ENCODE measurements at regions not wholly inside any gene's neighbourhood (a gene's known extent, or its start where the extent isn't known, plus 50 kb on each side); places are given as distances from the start of the nearest gene placed in this dataset.

- Mint-ChIP-seq H3K27ac (no peak overlapping the region), H3K27me3 (no peaks in the 10 kb centered on the region), H3K4me1 (no peaks in the 10 kb centered on the region), H3K9me3 (peaks cover 3% of the 10 kb centered on the region), H3K36me3 (no peaks in the 10 kb centered on the region), H3K4me3 (no peak overlapping the region)
- DNase-seq (ENCODE audit: low spot score in 2 of 2) (no peak), ATAC-seq (ENCODE audit: low read depth) (no peak)
Observed at GRCh38 chr7:85407391-85407790, 220.5 kb upstream of the SEMA3D start.

DNA sequence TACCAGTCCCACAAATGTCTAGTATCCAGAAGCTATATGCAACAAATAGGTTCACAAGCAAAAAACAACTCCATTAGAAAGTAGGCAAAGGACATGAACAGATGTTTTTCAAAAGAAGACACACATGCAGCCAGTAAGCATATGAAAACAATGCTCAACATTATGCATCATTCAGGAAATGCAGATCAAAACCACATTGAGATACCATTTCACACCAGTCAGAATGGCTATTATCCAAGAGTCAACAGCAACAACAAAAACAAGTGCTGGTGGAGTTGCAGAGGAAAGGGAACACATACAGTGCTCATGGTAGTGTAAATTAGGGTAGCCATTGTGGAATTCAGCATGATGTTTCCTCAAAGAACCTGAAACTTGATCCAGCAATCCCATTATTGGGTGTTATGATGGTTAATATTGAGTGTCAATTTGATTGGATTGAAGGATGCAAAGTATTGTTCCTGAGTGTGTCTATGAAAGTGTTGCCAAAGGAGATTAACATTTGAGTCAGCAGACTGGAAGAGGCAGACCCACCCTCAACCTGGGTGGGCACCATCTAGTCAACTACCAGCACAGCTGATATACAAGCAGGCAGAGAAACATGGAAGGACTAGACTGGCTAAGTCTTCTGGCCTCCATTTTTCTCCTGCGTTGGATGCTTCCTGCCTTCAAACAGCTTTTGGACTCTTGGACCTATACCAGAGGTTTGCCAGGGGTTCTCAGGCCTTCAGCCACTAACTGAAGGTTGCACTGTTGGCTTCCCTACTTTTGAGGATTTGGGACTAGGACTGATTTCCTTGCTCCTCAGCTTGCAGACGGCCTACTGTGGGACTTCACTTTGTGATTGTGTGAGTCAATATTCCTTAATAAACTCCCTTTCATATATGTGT, 218.4 kb upstream of the SEMA3D start:
- no peaks in the 10 kb centered on the region for H3K9me3 Mint-ChIP-seq
- H3K27ac Mint-ChIP-seq, result no peak overlapping the region

DNA sequence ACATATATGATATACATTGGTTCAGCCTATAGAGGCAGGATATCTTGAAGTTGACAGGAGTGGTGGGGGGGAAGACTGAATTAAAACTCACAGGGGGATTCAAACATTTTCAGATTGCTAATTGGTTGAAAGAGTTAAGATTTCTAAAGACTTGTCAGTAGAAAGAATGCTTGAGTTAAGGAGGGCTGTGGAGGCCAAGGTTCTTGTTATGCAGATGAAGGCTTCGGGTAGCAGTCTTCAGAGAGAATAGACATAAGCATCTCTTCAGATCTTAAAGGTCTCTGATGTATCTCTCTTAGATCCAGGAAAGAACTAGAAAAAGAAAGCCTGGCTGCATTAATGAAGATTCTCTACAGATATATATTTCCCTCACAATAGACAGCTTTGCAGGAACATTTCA, 209.8 kb upstream of the SEMA3D start:
- Mint-ChIP-seq H3K4me1 (no peaks in the 10 kb centered on the region), H3K27me3 (no peaks in the 10 kb centered on the region), H3K4me3 (no peak overlapping the region), H3K27ac (no peak overlapping the region), H3K9me3 (no peaks in the 10 kb centered on the region), H3K36me3 (no peaks in the 10 kb centered on the region)
- DNase-seq (ENCODE audit: low spot score in 2 of 2) (no peak), ATAC-seq (ENCODE audit: low read depth) (no peak)

More for the DNA sequence above, 218.4 kb upstream of the SEMA3D start:
- no peaks in the 10 kb centered on the region for H3K36me3 Mint-ChIP-seq
- DNase-seq (ENCODE audit: low spot score in 2 of 2) (no peak), ATAC-seq (ENCODE audit: low read depth) (no peak)
- no peaks in the 10 kb centered on the region for H3K27me3 Mint-ChIP-seq
- H3K4me1 Mint-ChIP-seq, result no peaks in the 10 kb centered on the region
- H3K4me3 Mint-ChIP-seq, result no peak overlapping the region

DNA sequence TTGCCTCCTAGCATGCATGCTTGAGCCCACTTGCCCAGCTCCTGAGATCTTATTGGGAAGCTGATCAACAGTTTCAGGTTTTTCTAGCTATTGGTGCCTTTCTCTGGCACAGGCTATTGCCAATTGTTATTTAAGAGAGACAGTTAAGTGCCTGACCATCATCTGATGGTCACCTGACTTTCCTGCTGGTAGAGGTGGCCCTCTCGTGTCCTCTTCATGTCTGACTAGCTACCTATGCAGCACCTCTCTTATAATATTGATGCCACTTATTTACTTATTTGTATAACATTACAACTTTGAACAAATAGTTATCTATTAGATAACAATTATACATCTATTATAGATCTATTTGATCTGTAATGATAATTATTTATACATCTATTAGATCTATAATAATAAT, 205.9 kb upstream of the SEMA3D start:
- ATAC-seq (ENCODE audit: low read depth) (no peak), DNase-seq (ENCODE audit: low spot score in 2 of 2) (no peak)
- Mint-ChIP-seq H3K36me3 (no peaks in the 10 kb centered on the region), H3K27ac (no peak overlapping the region), H3K27me3 (no peaks in the 10 kb centered on the region), H3K4me3 (no peak overlapping the region), H3K9me3 (no peaks in the 10 kb centered on the region), H3K4me1 (no peaks in the 10 kb centered on the region)

DNA sequence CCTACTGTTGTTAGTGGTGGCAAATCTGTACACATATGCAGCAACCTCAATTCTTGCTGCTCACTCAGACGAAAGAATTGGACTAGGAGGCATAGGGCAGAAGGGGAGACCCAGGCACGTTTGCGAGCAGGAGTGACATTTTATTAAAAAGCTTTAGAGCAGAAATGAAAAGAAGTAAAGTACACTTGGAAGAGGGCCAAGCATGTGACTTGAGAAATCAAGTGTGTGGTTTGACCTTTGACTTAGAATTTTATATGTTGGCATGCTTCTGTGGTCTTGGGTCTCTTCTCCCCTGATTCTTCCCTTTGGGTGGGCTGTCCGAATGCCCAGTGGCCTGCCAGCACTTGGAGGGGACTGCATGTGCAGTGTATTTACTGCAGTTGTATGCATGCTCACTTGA, 205.5 kb upstream of the SEMA3D start:
- Mint-ChIP-seq H3K27ac (no peak overlapping the region), H3K36me3 (no peaks in the 10 kb centered on the region), H3K4me1 (no peaks in the 10 kb centered on the region), H3K4me3 (no peak overlapping the region), H3K9me3 (no peaks in the 10 kb centered on the region), H3K27me3 (no peaks in the 10 kb centered on the region)
- no peak for ATAC-seq (ENCODE audit: low read depth)
- DNase-seq (ENCODE audit: low spot score in 2 of 2), result no peak

DNA sequence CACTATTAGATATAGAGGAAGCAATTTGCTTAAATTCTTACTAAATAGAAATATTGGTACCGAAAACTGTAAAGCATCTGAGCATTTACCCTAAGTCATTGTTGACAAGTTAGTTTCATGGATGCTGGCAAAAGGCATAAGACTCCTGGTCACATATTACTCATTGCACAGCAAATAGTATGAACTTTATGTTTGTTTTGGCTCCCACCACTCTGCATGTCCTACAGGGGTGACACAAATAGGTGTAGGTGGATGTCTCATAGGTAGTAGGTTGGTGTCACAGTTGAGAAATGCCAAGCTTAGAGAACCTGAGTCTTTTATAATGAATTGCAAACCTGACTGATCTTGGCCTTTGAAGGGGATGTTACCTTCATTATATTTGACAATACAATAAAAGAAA, 199.6 kb upstream of the SEMA3D start:
- Mint-ChIP-seq H3K27me3 (no peaks in the 10 kb centered on the region), H3K9me3 (no peaks in the 10 kb centered on the region), H3K4me3 (no peak overlapping the region), H3K4me1 (no peaks in the 10 kb centered on the region), H3K36me3 (no peaks in the 10 kb centered on the region), H3K27ac (no peak overlapping the region)
- DNase-seq (ENCODE audit: low spot score in 2 of 2) (no peak), ATAC-seq (ENCODE audit: low read depth) (no peak)

GRCh38 chr7:85384392-85384791, 197.5 kb upstream of the SEMA3D start:
- Mint-ChIP-seq H3K27me3 (no peaks in the 10 kb centered on the region), H3K4me3 (no peak overlapping the region), H3K36me3 (no peaks in the 10 kb centered on the region), H3K9me3 (no peaks in the 10 kb centered on the region), H3K27ac (no peak overlapping the region), H3K4me1 (no peaks in the 10 kb centered on the region)
- DNase-seq (ENCODE audit: low spot score in 2 of 2) (no peak), ATAC-seq (ENCODE audit: low read depth) (no peak)

- ATAC-seq (ENCODE audit: low read depth), result no peak
- H3K4me3 Mint-ChIP-seq, result no peak overlapping the region
- no peaks in the 10 kb centered on the region for H3K9me3 Mint-ChIP-seq
- no peaks in the 10 kb centered on the region for H3K4me1 Mint-ChIP-seq
- H3K27ac Mint-ChIP-seq, result no peak overlapping the region
- DNase-seq (ENCODE audit: low spot score in 2 of 2), result no peak
- H3K27me3 Mint-ChIP-seq, result no peaks in the 10 kb centered on the region
- H3K36me3 Mint-ChIP-seq, result no peaks in the 10 kb centered on the region
Observed at GRCh38 chr7:85381212-85381611, 194.4 kb upstream of the SEMA3D start.

- no peak for ATAC-seq (ENCODE audit: low read depth)
- no peaks in the 10 kb centered on the region for H3K9me3 Mint-ChIP-seq
- no peak for DNase-seq (ENCODE audit: low spot score in 2 of 2)
- no peak overlapping the region for H3K27ac Mint-ChIP-seq
- no peaks in the 10 kb centered on the region for H3K27me3 Mint-ChIP-seq
- H3K4me1 Mint-ChIP-seq, result no peaks in the 10 kb centered on the region
- no peak overlapping the region for H3K4me3 Mint-ChIP-seq
- H3K36me3 Mint-ChIP-seq, result no peaks in the 10 kb centered on the region
Observed at GRCh38 chr7:85376589-85376988, 189.7 kb upstream of the SEMA3D start.

- ATAC-seq (ENCODE audit: low read depth) (no peak), DNase-seq (ENCODE audit: low spot score in 2 of 2) (no peak)
- Mint-ChIP-seq H3K27me3 (no peaks in the 10 kb centered on the region), H3K4me3 (no peak overlapping the region), H3K27ac (no peak overlapping the region), H3K9me3 (peaks cover 1% of the 10 kb centered on the region), H3K36me3 (no peaks in the 10 kb centered on the region), H3K4me1 (no peaks in the 10 kb centered on the region)
Observed at GRCh38 chr7:85356916-85357315, 170.1 kb upstream of the SEMA3D start.

- Mint-ChIP-seq H3K27me3 (no peaks in the 10 kb centered on the region), H3K36me3 (no peaks in the 10 kb centered on the region), H3K4me1 (no peaks in the 10 kb centered on the region), H3K27ac (no peak overlapping the region), H3K4me3 (no peak overlapping the region), H3K9me3 (no peaks in the 10 kb centered on the region)
- DNase-seq (ENCODE audit: low spot score in 2 of 2) (no peak), ATAC-seq (ENCODE audit: low read depth) (no peak)
Observed at GRCh38 chr7:85343484-85343883, 156.6 kb upstream of the SEMA3D start.

GRCh38 chr7:85342781-85343180, 155.9 kb upstream of the SEMA3D start:
- no peaks in the 10 kb centered on the region for H3K9me3 Mint-ChIP-seq
- H3K27ac Mint-ChIP-seq, result no peak overlapping the region
- no peaks in the 10 kb centered on the region for H3K4me1 Mint-ChIP-seq
- DNase-seq (ENCODE audit: low spot score in 2 of 2) (no peak), ATAC-seq (ENCODE audit: low read depth) (no peak)
- H3K4me3 Mint-ChIP-seq, result no peak overlapping the region
- no peaks in the 10 kb centered on the region for H3K36me3 Mint-ChIP-seq
- H3K27me3 Mint-ChIP-seq, result no peaks in the 10 kb centered on the region

GRCh38 chr7:85341973-85342372, 155.1 kb upstream of the SEMA3D start:
- Mint-ChIP-seq H3K9me3 (no peaks in the 10 kb centered on the region), H3K27ac (no peak overlapping the region), H3K27me3 (no peaks in the 10 kb centered on the region), H3K4me1 (no peaks in the 10 kb centered on the region), H3K4me3 (no peak overlapping the region), H3K36me3 (no peaks in the 10 kb centered on the region)
- no peak for DNase-seq (ENCODE audit: low spot score in 2 of 2)
- no peak for ATAC-seq (ENCODE audit: low read depth)

GRCh38 chr7:85341121-85341520, 154.3 kb upstream of the SEMA3D start:
- no peaks in the 10 kb centered on the region for H3K36me3 Mint-ChIP-seq
- no peaks in the 10 kb centered on the region for H3K27me3 Mint-ChIP-seq
- no peak for ATAC-seq (ENCODE audit: low read depth)
- no peaks in the 10 kb centered on the region for H3K4me1 Mint-ChIP-seq
- no peak overlapping the region for H3K27ac Mint-ChIP-seq
- DNase-seq (ENCODE audit: low spot score in 2 of 2), result no peak
- no peaks in the 10 kb centered on the region for H3K9me3 Mint-ChIP-seq
- no peak overlapping the region for H3K4me3 Mint-ChIP-seq

DNA sequence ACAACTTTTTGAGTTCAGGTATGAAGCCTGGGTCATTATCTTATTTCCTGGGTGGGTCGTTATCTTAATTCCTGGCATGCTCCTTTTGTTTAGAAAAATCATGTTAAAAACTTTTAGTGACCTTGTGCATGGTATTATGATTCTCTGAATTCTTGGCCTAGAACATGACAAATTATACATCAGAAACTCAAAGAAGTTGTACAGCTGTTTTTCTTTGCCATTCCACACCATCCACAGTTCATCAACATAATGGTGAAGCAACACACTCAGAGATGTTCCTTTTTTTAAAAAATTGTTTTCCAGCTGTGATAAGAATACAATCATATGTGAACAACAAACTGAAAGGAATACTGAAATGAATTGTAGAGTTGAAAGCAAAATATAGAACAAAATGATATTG, 149.2 kb upstream of the SEMA3D start:
- Mint-ChIP-seq H3K27ac (no peak overlapping the region), H3K36me3 (no peaks in the 10 kb centered on the region), H3K27me3 (no peaks in the 10 kb centered on the region), H3K4me1 (no peaks in the 10 kb centered on the region), H3K4me3 (no peak overlapping the region), H3K9me3 (no peaks in the 10 kb centered on the region)
- ATAC-seq (ENCODE audit: low read depth) (no peak), DNase-seq (ENCODE audit: low spot score in 2 of 2) (no peak)

Measured in memory B cell (primary cell).